ENCODE measurements at regions not wholly inside any gene's neighbourhood (a gene's known extent, or its start where the extent isn't known, plus 50 kb on each side); places are given as distances from the start of the nearest gene placed in this dataset.

DNA sequence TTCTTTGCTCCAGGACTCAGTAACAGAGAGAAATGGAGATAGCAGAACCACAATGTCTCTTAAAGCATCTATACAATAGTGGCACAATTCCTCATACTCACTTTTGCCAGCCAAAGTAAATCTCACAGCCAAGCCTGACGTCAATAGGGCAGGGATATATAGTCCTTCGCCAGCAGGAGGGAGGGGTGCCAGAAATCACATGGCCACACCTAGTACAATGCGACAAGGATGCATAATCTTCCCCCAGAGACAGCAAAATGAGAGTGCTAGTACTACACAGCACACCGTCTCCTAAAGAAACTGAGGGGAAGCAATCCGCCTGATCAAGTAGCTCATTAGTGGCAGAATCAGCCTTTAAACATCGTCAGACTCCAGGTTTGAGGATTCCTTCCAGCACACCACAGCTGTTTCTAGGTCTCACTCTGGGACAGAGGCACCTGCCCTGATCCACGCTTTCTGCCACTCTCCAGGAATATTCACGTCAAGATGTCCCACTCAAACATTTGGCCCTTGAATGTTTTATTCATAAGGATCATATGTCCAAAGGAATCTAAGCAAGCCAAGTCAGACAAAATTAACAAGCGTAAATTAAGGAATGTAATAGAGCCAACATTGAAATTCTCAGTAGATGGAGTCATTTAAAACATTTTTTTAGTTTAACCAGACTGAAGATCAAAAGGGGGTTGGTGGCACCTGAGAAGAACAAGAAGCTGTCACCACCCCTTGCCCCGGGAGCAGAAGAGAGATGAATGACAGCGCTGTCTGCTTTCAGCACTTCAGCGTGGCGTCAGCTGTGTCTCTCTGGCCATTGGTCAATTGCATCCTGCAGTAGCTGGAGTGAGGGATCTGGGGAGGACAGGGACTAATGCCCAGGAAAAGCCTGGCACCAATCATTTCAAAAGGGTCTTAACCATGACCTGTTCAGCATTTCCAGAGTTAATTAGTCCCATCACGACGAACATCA, 63.5 kb upstream of the SERP2 start:
- Histone ChIP-seq H3K36me3 (no peaks in the 10 kb centered on the region), H3K4me3 (no peak overlapping the region), H3K4me1 (peaks cover 0 to 5% of the 10 kb centered on the region in 2 donors), H3K27me3 (no peaks in the 10 kb centered on the region), H3K9me3 (no peaks in the 10 kb centered on the region), H3K27ac (no peak overlapping the region)
- TF ChIP-seq, protein P1, sequence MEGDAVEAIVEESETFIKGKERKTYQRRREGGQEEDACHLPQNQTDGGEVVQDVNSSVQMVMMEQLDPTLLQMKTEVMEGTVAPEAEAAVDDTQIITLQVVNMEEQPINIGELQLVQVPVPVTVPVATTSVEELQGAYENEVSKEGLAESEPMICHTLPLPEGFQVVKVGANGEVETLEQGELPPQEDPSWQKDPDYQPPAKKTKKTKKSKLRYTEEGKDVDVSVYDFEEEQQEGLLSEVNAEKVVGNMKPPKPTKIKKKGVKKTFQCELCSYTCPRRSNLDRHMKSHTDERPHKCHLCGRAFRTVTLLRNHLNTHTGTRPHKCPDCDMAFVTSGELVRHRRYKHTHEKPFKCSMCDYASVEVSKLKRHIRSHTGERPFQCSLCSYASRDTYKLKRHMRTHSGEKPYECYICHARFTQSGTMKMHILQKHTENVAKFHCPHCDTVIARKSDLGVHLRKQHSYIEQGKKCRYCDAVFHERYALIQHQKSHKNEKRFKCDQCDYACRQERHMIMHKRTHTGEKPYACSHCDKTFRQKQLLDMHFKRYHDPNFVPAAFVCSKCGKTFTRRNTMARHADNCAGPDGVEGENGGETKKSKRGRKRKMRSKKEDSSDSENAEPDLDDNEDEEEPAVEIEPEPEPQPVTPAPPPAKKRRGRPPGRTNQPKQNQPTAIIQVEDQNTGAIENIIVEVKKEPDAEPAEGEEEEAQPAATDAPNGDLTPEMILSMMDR (IDR thresholded peaks at IDR 0.05) = no peak
- TF ChIP-seq POLR2A (IDR thresholded peaks at IDR 0.05) = no peak
- DNase-seq = no peak
- intact Hi-C loops (cut with DNase I; ENCODE audit: low total_unique reads) = no loop called here

DNA sequence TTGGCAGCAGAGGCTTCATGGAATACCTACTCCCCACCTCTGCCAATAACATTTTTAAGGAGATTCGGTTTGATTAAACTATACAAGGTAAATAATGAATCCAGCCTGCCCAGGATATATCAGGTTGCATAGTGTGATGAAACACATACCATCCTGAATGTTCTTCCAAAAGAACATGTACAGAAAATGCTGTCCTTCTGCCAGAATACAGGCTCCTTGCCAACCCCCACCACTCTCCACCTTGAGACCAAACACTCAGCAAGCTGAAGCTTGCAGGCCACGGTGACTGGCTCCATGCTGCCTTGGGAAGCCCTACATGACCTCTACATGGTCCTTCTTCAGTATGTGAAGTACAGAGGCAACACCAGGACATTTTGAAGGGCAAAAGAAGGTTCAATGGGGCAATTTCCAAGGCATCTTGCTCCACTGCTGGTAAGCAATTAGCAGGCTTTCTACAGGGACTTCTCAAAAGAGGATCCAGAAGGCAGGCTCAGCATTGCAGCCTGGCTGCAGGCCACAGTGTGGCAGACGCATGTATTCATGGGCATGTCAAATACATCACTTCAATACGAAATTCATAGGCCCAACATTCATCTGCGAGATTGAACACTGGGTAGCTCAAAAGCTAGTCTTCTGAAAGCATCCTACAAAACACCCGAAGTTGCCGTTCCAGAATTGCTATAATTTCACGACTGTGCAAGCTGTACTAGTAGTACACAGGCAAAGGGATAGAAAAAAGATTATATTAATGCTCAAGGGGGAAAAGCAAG, 62.4 kb upstream of the SERP2 start:
- no peak overlapping the region for H3K27ac ChIP-seq

DNA sequence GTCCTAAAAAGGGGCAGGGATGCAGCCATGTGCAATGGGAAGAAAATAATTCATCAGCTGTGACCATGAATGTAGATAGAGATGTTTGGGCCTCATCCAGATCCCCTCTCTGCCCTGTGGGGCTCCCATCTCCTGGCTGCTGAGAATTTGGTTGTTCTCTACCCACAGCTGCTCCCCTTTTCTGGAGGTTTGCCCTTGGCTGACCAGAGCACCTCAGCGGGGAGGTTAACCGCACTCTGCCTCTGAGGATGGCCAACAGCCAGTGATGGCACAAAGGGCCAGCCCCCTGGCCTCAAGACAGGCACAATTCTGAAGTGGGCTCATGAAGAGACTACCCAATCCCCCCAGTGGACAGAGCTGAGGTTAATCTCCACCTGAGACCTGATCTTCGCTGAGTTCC, 61.5 kb upstream of the SERP2 start:
- H3K36me3 ChIP-seq = no peaks in the 10 kb centered on the region
- DNase-seq = no peak
- no peaks in the 10 kb centered on the region for H3K4me1 ChIP-seq
- intact Hi-C loops (cut with DNase I; ENCODE audit: low total_unique reads) = no loop called here
- H3K4me3 ChIP-seq = no peak overlapping the region
- H3K27me3 ChIP-seq = no peaks in the 10 kb centered on the region
- H3K27ac ChIP-seq = no peak overlapping the region
- no peak for TF ChIP-seq POLR2A (IDR thresholded peaks at IDR 0.05)
- TF ChIP-seq, protein P1 (IDR thresholded peaks at IDR 0.05) = no peak
- no peaks in the 10 kb centered on the region for H3K9me3 ChIP-seq

More for the DNA sequence above, 62.4 kb upstream of the SERP2 start:
- intact Hi-C loops (cut with DNase I; ENCODE audit: low total_unique reads) = no loop called here
- DNase-seq = no peak
- Histone ChIP-seq H3K4me1 (peaks cover 0 to 5% of the 10 kb centered on the region in 2 donors), H3K9me3 (no peaks in the 10 kb centered on the region), H3K27me3 (no peaks in the 10 kb centered on the region), H3K36me3 (no peaks in the 10 kb centered on the region), H3K4me3 (no peak overlapping the region)
- TF ChIP-seq, protein P1 (IDR thresholded peaks at IDR 0.05) = no peak
- no peak for TF ChIP-seq POLR2A (IDR thresholded peaks at IDR 0.05)

DNA sequence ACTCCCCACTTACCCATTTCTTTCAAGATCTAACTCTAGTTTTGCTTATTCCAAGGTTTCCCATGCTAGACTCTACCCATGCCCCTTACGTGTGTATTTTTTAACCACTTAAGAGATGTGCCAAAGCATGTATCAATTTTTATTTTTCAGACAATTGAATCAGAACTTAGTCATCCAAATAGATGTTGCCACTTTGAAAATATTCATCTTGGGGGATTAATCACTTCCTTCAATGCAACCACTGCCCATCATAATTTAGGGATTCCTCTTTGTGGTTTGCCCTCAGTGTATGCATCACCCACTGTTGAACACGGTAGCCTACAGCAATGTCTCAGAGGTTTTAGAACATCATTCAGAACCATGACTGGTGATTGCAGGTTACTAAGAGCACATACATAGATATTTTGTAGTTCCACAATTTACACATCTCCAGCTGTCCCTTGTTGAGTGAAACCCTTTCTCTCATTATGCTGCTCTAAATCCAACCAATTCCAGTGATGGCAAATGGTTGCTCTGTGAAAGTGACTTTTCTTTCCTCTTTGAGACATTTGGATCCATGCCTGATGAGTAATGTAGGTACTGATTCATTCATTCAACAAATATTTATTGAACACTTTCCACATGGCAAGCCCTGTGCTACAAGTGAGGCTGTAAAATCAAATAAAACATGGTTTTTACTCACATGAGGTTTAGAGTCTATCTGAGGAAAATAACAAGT, 60.6 kb upstream of the SERP2 start:
- no peak overlapping the region for H3K4me3 ChIP-seq
- H3K9me3 ChIP-seq = no peaks in the 10 kb centered on the region
- H3K27me3 ChIP-seq = no peaks in the 10 kb centered on the region
- intact Hi-C loops (cut with DNase I; ENCODE audit: low total_unique reads) = no loop called here
- TF ChIP-seq POLR2A (IDR thresholded peaks at IDR 0.05) = no peak
- TF ChIP-seq, protein P1 (IDR thresholded peaks at IDR 0.05) = no peak
- no peak overlapping the region for H3K27ac ChIP-seq
- no peak for DNase-seq
- no peaks in the 10 kb centered on the region for H3K36me3 ChIP-seq
- no peaks in the 10 kb centered on the region for H3K4me1 ChIP-seq

All from uterus (tissue), 3 donors.